Vagina (tissue), 2 donors: ENCODE measurements at regions not wholly inside any gene's neighbourhood (a gene's known extent, or its start where the extent isn't known, plus 50 kb on each side); places are given as distances from the start of the nearest gene placed in this dataset.

ENCODE experiments used
- DNase-seq, 2 donors: peaks; one replicate each; pipeline ENCODE4 v3.0.0-alpha.2; 2017; ENCODE audit errors: extremely low spot score in 2 of 2
- H3K27ac ChIP-seq: fragments of 200-600 bp; sonication (generic); one replicate; pipeline ENCODE4 v1.5.1; 2019
- H3K27me3 ChIP-seq: fragments of 200-600 bp; sonication (generic); one replicate; pipeline ENCODE4 v1.5.1; 2019
- H3K36me3 ChIP-seq, 2 donors: fragments of 200-600 bp; sonication (generic); one replicate each; pipeline ENCODE4 v1.5.1; 2017 to 2019
- H3K4me1 ChIP-seq: fragments of 200-600 bp; sonication (generic); one replicate; pipeline ENCODE4 v1.5.1; 2019
- H3K4me3 ChIP-seq, 2 donors: fragments of 200-600 bp; sonication (generic); 1 replicate in 1 of 2; 2 replicates in 1 of 2; pipeline ENCODE4 v1.5.1; 2016 to 2019
- H3K9me3 ChIP-seq: fragments of 200-600 bp; sonication (generic); one replicate; pipeline ENCODE4 v1.5.1; 2019
- CTCF ChIP-seq, 3 experiments: fragments of 450-650 bp in 2 of 3; fragments of 200-600 bp in 1 of 3; sonication (generic) in 1 of 3; IDR thresholded peaks; one replicate each; pipeline ENCODE4 v1.5.1; 2017 to 2019; ENCODE audit warnings: antibody characterized with exemption in 3 of 3, mild to moderate bottlenecking in 2 of 3, moderate library complexity in 2 of 3
- POLR2A ChIP-seq, 2 donors: fragments of 450-650 bp; IDR thresholded peaks; one replicate each; pipeline ENCODE4 v1.6.1; 2017; ENCODE audit warnings: antibody characterized with exemption in 2 of 2, mild to moderate bottlenecking in 2 of 2, moderate library complexity in 2 of 2
- POLR2AphosphoS5 ChIP-seq, 2 donors: sonication (generic); formaldehyde crosslinking; IDR thresholded peaks; one replicate each; pipeline ENCODE4 v1.9.0; 2017; ENCODE audit warnings: antibody characterized with exemption in 2 of 2, mild to moderate bottlenecking in 2 of 2, low read depth in 1 of 2; ENCODE audit not compliant: insufficient read depth in 1 of 2
- intact Hi-C: fragments of 100-400 bp; cut with DNase I; formaldehyde crosslinking; loops from one replicate; pipeline ENCODE4 v1.15.1; 2023

GRCh38 chr15:57827021-57827420, 120.5 kb downstream of the POLR2M start:
- no peak for DNase-seq
- Histone ChIP-seq H3K36me3 (no peaks in the 10 kb centered on the region), H3K4me1 (no peaks in the 10 kb centered on the region), H3K4me3 (no peak overlapping the region), H3K27me3 (no peaks in the 10 kb centered on the region), H3K9me3 (no peaks in the 10 kb centered on the region), H3K27ac (no peak overlapping the region)
- intact Hi-C loops: no loop called here
- TF ChIP-seq POLR2A (IDR thresholded peaks at IDR 0.05): no peak
- TF ChIP-seq CTCF (IDR thresholded peaks at IDR 0.05): no peak
- no peak for TF ChIP-seq POLR2AphosphoS5 (IDR thresholded peaks at IDR 0.05; ENCODE audit: insufficient read depth in 1 of 2, low read depth in 1 of 2)

- no peaks in the 10 kb centered on the region for H3K4me1 ChIP-seq
- TF ChIP-seq POLR2AphosphoS5 (IDR thresholded peaks at IDR 0.05; ENCODE audit: insufficient read depth in 1 of 2, low read depth in 1 of 2) (no peak), CTCF (IDR thresholded peaks at IDR 0.05) (no peak), POLR2A (IDR thresholded peaks at IDR 0.05) (no peak)
- H3K36me3 ChIP-seq: no peaks in the 10 kb centered on the region
- no peak for DNase-seq
- no peak overlapping the region for H3K4me3 ChIP-seq
- H3K9me3 ChIP-seq: no peaks in the 10 kb centered on the region
- no peak overlapping the region for H3K27ac ChIP-seq
- intact Hi-C loops: no loop called here
- H3K27me3 ChIP-seq: no peaks in the 10 kb centered on the region
Measured at GRCh38 chr15:57827971-57828370, 121.5 kb downstream of the POLR2M start.

DNA sequence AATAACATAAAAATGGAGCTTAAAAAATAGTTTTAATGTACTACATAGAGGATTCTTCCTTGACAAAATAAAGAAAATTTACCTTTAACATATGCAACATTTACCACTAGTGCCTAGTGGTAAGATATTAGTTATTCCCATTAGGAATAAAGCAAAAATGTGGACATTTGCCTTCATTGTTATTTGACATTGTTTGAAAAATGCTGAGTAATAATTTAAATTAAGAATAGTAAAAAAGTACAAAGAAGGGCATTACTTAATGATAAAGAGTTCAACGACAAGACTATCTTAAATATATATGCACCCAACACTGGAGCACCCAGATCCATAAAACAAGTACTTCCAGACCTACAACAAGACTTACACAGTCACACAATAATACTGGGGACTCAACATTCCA, 125.7 kb downstream of the POLR2M start:
- no peaks in the 10 kb centered on the region for H3K27me3 ChIP-seq

GRCh38 chr15:57835119-57835518, 128.6 kb downstream of the POLR2M start:
- TF ChIP-seq POLR2A (IDR thresholded peaks at IDR 0.05) (no peak), POLR2AphosphoS5 (IDR thresholded peaks at IDR 0.05; ENCODE audit: insufficient read depth in 1 of 2, low read depth in 1 of 2) (no peak), CTCF (IDR thresholded peaks at IDR 0.05) (no peak)
- no peak for DNase-seq
- Histone ChIP-seq H3K4me3 (no peak overlapping the region), H3K4me1 (no peaks in the 10 kb centered on the region), H3K27me3 (no peaks in the 10 kb centered on the region), H3K27ac (no peak overlapping the region), H3K9me3 (no peaks in the 10 kb centered on the region), H3K36me3 (no peaks in the 10 kb centered on the region)
- intact Hi-C loops: no loop called here

More for the DNA sequence above, 125.7 kb downstream of the POLR2M start:
- DNase-seq: no peak
- Histone ChIP-seq H3K36me3 (no peaks in the 10 kb centered on the region), H3K4me1 (no peaks in the 10 kb centered on the region), H3K27ac (no peak overlapping the region), H3K9me3 (no peaks in the 10 kb centered on the region), H3K4me3 (no peak overlapping the region)
- TF ChIP-seq POLR2AphosphoS5 (IDR thresholded peaks at IDR 0.05; ENCODE audit: insufficient read depth in 1 of 2, low read depth in 1 of 2): no peak
- no peak for TF ChIP-seq CTCF (IDR thresholded peaks at IDR 0.05)
- no peak for TF ChIP-seq POLR2A (IDR thresholded peaks at IDR 0.05)
- intact Hi-C loops: no loop called here

GRCh38 chr15:57849317-57849716, 142.8 kb downstream of the POLR2M start:
- TF ChIP-seq CTCF (IDR thresholded peaks at IDR 0.05) (no peak), POLR2AphosphoS5 (IDR thresholded peaks at IDR 0.05; ENCODE audit: insufficient read depth in 1 of 2, low read depth in 1 of 2) (no peak), POLR2A (IDR thresholded peaks at IDR 0.05) (no peak)
- Histone ChIP-seq H3K27me3 (no peaks in the 10 kb centered on the region), H3K4me1 (no peaks in the 10 kb centered on the region), H3K4me3 (no peak overlapping the region), H3K9me3 (no peaks in the 10 kb centered on the region), H3K27ac (no peak overlapping the region), H3K36me3 (no peaks in the 10 kb centered on the region)
- intact Hi-C loops: no loop called here
- no peak for DNase-seq
